ENCODE measurements at regions not wholly inside any gene's neighbourhood (a gene's known extent, or its start where the extent isn't known, plus 50 kb on each side); places are given as distances from the start of the nearest gene placed in this dataset.

DNA sequence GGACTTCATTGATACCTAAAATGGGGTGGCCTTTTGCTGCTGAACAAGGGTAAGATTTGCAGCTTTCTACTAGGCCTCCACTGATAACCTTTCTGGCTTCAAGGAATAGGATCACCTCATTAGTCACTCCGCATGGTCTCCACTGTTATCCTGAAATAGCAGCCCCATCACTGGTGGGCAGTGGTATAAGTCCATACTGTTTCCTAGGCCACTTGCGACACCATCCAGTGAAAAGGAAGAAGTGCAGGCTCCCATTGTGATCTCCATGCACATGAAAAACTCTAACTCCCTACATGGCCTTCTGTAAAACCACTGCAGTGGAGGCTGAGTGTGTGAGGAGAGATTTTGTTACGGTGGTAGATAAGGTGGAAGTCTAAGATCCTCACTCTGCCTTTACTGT is 1455.9 kb downstream of the SI start:
- TF ChIP-seq, protein P1, sequence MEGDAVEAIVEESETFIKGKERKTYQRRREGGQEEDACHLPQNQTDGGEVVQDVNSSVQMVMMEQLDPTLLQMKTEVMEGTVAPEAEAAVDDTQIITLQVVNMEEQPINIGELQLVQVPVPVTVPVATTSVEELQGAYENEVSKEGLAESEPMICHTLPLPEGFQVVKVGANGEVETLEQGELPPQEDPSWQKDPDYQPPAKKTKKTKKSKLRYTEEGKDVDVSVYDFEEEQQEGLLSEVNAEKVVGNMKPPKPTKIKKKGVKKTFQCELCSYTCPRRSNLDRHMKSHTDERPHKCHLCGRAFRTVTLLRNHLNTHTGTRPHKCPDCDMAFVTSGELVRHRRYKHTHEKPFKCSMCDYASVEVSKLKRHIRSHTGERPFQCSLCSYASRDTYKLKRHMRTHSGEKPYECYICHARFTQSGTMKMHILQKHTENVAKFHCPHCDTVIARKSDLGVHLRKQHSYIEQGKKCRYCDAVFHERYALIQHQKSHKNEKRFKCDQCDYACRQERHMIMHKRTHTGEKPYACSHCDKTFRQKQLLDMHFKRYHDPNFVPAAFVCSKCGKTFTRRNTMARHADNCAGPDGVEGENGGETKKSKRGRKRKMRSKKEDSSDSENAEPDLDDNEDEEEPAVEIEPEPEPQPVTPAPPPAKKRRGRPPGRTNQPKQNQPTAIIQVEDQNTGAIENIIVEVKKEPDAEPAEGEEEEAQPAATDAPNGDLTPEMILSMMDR (IDR thresholded peaks at IDR 0.05) = no peak
- TF ChIP-seq POLR2A (IDR thresholded peaks at IDR 0.05) = no peak

Data from heart left ventricle (tissue), 13 donors.